Occipital lobe (tissue), 1 donor: ENCODE measurements at regions not wholly inside any gene's neighbourhood (a gene's known extent, or its start where the extent isn't known, plus 50 kb on each side); places are given as distances from the start of the nearest gene placed in this dataset.
"Not testable (repeated sequence)": the region's sequence is repeated elsewhere in the genome, so short reads cannot be mapped to it uniquely, and the experiment has no call there.

ENCODE experiments used
- DNase-seq: peaks from one replicate; lab custom pipeline; 2025; lab: John Stamatoyannopoulos, UW

DNA sequence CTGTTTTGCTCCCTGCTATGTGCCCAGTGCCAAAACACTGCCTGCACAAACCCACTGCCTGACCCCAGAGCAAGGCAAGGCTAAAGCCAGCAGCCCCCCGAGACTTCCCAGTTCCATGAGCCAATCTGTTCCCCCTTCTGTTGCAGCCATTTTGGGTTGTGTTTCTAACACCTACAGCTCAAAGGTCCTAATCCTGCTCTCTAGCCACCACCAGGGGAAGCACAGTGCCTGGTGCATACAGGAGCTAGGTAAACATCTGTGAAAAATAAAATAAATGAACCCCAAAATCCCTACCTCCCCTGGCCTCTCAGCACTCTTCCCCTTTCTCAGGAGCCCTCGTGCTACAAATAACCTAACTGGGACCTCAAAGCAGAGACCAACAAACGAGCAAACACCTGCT lies 190.2 kb downstream of the MATN1 start:
- DNase-seq, result no peak

DNA sequence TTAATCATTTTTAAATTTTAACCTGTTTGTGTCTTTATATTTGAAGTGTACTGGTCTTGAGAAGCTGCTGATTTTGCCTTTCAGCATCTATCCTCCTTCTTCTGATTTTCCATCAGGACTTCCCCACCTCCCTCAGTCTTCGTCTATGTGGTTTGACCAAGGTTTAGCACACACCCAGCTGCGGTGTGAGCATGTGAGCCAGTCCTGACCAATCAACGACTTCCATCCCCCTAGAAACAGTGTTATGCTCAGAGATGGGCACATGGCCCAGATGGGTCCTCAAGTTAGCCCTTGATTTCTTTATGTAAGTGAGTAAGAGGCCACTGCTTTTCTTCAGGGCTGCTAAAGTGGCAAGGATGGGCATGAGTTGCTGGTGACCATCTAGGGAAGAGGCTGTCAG lies 190.8 kb downstream of the MATN1 start:
- DNase-seq, result no peak

DNA sequence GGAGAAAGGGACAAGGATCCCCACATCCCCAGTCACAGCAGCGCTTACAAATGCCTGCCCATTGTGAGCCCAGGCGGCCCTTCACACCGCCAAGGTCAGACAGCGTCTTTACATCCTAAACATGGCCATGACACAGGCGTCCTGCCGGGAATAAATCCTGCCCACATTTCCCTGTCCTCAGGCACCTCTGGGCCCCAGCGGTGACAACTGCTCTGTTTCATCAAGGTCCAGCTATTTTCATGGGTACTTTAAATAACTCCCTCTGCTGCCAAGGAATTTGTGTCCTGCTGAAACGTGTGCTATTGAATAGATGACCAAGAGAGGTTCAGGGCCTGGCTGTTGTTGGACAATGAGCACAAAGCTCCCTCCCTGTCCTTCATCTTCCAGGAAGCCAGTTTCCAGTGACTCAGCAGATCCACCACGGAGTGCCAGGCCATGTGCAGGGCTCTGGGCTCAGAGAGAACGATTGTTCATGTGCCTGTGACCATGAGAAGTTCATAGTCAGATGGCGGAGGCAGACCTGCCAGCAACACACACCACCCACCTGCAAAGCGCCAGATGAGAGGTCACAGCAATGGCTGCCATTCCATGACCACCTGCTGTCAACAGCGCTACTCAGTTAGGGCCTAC lies 195.8 kb downstream of the MATN1 start:
- DNase-seq, result no peak

DNA sequence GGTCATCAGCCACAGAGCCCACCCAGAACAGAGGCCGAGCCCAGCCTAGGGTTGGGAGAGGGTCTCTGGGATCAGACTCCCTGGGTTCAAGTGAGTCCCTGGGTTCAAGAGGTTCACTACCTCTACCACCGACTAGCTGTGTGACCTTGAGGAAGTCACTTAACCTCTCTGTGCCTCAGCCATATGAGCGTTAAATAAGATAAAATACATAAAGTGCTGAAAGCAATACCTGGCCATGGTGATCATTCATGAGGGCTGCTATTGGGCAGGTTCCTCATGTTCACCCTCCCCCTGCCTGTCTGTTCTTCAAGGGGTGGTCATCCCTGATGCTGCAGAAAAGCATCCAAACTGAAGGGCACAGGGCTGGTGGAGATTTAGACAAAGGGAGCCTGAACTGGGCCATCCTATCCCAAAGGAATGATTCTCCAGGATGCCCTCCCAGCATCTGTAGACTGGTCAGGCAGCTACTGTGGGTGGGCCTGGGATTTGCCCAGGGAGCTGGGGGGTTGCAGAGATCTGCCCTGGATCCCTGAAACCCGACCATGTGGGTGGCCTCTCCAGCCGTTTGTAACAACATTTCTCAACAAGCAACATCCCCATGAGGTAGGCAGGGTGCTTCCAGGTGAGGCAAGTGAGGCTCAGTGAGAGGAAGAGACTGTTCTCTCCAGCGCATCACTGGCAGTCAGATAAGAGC lies 196.6 kb downstream of the MATN1 start:
- no peak for DNase-seq

- no peak for DNase-seq
Measured at GRCh38 chr1:30525971-30526651, 197.3 kb downstream of the MATN1 start.

DNA sequence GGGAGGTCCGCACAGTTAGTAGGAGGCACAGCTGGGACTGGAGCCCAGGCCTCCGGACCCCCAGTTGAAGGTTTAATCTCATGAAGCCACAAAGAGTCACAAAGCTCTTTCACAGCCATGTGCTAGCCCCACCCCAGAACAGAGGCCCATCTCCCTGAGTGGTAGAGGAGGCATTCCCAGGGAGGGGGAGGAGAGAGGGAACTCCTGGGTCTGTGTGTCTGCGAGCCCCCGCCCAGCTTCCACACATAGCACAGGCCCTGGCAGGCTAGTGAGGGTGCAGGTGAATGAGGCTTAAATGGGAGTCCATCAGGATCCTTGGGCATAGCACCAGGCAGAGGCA lies 197.8 kb downstream of the MATN1 start:
- DNase-seq, result no peak

DNA sequence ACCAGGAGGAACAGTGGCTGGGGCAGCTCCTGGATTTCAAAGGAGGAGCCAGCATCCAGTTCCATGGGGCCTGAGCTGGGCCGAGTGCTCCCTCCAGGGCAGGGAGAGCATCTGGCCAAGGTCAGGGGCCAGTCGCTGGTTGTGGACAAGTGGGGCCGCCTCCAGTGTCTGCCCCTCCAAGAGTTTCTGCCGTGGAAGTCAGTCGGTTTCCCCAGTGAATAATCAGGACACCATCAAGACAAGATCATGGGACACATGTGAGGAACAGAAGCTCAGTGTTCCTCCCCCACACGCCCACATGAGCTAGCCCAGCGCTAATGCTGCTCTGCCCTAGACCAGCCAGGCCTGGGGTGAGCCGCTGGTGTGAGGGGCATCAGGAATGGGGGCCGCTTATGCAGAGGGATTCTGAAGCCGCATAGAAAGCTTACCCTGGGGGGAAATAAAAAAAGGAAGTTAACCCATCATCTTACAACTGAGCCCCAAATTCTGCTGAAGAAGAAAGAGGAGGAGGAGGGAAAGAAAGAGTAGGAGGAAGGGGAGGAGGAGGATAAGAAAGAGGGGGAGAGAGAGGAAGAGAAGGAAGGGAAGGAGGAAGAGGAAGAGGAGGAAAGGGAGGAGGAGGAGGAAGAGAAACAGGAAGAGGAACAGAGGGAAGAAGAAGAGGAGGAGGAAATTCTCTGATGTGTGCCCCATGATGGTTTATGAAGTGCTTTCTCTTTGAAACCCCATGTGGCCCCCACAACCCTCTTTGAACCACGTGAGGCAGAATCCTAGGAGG lies 198.4 kb downstream of the MATN1 start:
- no peak for DNase-seq

DNA sequence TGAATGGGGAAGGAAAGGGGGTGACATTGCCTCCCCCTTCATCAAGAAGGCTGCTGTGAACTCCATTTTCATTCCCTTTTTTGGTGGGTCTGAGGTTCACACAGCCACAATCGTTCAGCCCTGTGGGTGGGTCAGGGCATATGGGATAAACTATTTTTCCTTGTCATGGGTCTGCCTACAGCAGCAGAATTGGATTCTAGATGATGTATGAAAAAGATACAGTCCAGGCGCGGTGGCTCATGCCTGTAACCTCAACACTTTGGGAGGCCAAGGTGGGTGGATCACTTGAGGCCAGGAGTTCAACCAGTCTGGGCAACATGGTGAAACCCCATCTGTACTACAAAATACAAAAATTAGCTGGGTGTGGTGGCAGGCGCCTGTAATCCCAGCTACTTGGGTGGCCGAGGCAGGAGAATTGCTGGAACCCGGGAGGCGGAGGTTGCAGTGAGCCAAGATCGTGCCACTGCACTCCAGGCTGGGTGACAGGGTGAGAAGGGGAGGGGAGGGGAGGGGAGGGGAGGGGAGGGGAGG lies 199.3 kb downstream of the MATN1 start:
- not testable (repeated sequence) for DNase-seq

DNA sequence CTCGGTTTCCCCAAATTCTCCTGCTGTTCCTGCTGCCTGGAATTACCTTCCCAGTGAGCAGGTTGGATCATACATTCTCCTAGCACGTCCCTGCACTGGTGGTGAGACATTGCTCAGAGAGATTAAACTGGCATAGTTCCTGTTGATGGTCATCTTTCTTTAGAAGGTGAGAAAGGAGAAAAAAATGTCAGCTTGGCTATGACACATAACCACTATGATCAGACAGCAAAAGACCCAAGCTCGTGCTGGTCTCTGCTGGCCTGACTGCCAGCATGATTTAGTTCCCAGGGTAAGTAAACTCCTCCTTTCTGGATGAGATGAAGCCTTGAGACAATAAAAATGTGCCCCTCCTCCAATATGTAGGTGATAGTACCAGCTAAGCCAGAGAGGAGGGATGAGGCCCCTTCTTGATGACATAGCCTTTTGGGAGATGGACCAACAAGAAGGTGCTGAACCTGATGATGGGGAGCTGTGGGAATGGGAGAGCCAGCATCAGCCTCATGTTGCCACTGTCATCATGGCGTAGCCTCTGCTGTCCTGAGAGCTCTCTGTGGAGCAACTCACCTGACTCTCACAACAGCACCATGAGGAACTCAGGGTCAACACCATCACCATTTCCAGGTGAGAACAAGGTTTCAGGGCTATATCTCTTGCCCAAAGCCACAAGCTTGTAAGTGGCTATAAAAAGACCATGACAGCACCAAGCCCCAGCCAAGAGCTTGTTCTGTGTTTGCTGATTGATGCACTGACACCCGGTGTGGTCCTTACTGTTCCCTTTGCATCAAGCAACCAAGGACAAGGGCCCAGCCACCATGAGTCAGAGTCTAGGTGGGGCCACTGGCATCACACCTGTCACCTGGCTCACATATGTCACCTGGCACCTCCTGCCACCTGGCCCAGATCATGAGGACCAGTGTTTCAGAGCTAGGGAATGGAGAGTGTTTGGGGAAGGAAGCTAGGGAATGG lies 200.0 kb downstream of the MATN1 start:
- no peak for DNase-seq

- DNase-seq, result no peak
Measured at GRCh38 chr1:30522031-30523004, 201.1 kb downstream of the MATN1 start.

GRCh38 chr1:30521261-30521865 lies 202.0 kb downstream of the MATN1 start:
- no peak for DNase-seq

DNA sequence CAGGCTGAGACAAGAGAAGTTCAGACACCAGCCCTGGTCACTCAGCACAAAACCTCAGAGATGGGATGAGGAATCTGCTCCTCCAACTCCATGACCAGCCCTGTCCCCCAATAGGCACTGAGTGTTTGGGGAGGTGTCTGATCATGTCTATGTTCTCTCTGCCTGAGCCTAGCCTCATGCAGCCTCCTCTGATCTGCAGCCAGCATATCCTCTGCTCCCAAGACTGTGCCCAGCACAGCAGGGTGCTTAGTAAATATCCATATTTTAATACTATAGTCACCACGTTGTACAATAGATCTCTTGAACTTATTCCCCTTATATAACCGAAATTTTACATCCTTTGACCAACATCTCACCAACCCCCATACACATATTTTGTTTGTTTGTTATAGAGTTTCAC lies 202.9 kb downstream of the MATN1 start:
- DNase-seq, result no peak

DNA sequence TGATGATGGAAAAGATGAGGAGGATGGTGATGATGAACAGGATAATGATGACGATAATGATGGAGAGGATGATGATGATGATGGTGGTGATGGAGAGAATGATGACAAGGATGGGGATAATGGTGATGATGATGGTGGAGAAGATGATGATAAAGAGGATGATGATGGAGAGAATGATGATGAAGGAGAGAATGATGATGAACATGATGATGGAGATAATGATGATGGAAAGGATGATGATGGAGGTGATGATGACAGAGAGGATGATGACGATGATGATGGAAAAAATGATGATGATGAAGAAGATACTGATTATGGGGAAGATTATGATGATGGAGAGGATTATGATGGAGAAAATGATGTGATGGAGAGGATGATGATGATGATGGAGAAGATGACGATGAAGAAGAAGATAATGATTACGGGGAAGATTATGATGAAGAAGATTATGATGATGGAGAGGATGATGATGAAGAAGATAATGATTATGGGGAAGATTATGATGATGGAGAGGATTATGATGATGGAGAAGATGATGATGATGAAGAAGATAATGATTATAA lies 204.1 kb downstream of the MATN1 start:
- no peak for DNase-seq

DNA sequence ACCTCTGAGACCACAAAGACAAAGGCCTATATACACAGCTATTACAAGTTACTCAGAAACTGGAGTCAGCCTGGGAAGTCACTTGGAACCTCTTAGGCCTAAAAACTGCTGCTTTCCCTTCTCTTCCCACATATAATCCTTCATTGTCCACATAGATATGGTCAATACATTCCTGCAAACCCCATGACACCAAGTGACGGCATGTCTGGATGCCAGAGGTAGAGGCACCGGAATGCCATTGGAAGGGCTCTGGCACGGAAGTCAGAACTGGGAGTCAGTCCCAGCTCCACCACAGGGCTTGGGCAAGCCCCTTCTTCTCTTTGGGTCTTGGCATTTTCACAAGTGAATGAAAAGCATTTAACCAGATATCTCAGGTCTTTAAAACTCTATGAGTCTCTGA lies 204.7 kb downstream of the MATN1 start:
- DNase-seq, result no peak

- no peak for DNase-seq
Measured at GRCh38 chr1:30518186-30518585, 205.2 kb downstream of the MATN1 start.

DNA sequence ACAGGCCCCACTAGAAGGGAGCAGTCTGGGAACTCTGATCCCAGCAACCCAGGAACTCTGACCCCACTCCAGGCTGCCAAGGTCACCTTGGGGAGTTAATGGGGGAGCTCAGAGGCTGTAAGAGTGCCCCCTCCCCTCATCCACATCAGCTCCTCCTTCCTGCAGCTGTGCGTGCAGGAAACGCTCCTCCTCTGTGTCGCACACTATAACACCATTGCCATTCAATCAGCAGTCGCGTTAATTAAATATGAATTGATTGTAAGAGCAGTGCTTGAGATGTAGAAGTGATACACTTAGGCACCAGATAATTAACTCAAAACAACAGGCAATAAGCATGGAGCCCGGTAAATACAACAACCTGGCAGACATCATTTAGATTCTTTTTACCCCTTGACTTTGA lies 205.7 kb downstream of the MATN1 start:
- not testable (repeated sequence) for DNase-seq

GRCh38 chr1:30517241-30517640 lies 206.1 kb downstream of the MATN1 start:
- not testable (repeated sequence) for DNase-seq

GRCh38 chr1:30516485-30516858 lies 206.9 kb downstream of the MATN1 start:
- DNase-seq, result no peak
